ENCODE measurements at regions not wholly inside any gene's neighbourhood (a gene's known extent, or its start where the extent isn't known, plus 50 kb on each side); places are given as distances from the start of the nearest gene placed in this dataset.

DNA sequence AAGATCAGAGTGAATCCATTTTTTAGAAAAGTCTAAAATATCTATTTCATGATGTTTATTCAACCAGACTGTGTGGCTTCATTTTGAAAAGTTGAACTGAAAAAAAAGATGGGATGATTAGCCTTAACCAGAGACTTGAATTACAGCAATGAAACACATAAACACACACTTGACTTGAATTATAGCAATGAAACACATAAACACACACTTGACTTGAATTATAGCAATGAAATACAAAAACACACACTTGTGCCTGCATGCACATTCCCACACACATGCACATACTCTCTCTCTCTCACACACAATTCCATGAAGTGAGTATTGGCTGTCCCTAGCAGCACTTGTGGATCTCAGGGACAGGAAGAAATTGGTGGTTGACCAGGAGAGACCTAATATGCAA, 286.8 kb downstream of the USP46 start:
- no peak for TF ChIP-seq CTCF (IDR thresholded peaks at IDR 0.05; ENCODE audit: insufficient read depth, low read length)
- TF ChIP-seq POLR2AphosphoS5 (IDR thresholded peaks at IDR 0.05; ENCODE audit: low read depth) = no peak
- no peak for TF ChIP-seq SPI1 (IDR thresholded peaks at IDR 0.05; ENCODE audit: borderline replicate concordance, low read depth)
